GM13976 (cell line): ENCODE measurements at regions not wholly inside any gene's neighbourhood (a gene's known extent, or its start where the extent isn't known, plus 50 kb on each side); places are given as distances from the start of the nearest gene placed in this dataset.
"Not testable (repeated sequence)": the region's sequence is repeated elsewhere in the genome, so short reads cannot be mapped to it uniquely, and the experiment has no call there.

Experiments
- DNase-seq: peaks from one replicate; pipeline ENCODE4 v3.0.0; 2012; ENCODE audit warnings: low spot score
- CTCF ChIP-seq: IDR thresholded peaks from 2 replicates; pipeline ENCODE4 v1.5.1; 2012; ENCODE audit warnings: borderline replicate concordance, mild to moderate bottlenecking; ENCODE audit not compliant: insufficient read depth; ENCODE audit errors: extremely low read depth, missing control alignments, control extremely low read depth
- in situ Hi-C: fragments of 300-500 bp; cut with MboI; formaldehyde crosslinking; loops from one replicate; pipeline ENCODE4 v1.12.0; 2022; ENCODE audit warnings: low sequenced_read_pairs, mixed read lengths, inconsistent platforms; ENCODE audit not compliant: unreplicated experiment

- TF ChIP-seq CTCF, result no peak
- in situ Hi-C loops, result no loop called here
- no peak for DNase-seq
These were observed 201.0 kb downstream of the KTN1 start for GRCh38 chr14:55781046-55781445.

DNA sequence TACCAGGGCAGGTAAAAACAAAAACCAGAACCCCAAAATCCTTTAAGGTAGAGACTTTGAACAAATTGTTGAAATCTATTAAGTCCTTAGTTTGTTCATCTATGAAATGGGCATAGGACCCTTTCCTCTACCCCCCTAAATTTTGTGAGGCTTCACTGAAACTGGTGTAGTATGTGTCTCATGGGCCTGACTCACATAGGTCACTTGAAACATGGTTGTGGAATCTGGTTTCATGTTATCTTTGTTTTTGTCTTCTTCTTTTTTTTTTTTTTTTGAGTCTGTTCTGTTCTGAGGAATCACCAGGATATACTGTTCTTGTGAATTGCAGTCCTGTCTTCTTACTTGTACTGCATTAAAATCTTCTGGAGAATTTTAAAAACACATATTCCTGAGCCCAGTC, 202.2 kb downstream of the KTN1 start:
- no peak for DNase-seq
- TF ChIP-seq CTCF, result no peak
- in situ Hi-C loops, result no loop called here

DNA sequence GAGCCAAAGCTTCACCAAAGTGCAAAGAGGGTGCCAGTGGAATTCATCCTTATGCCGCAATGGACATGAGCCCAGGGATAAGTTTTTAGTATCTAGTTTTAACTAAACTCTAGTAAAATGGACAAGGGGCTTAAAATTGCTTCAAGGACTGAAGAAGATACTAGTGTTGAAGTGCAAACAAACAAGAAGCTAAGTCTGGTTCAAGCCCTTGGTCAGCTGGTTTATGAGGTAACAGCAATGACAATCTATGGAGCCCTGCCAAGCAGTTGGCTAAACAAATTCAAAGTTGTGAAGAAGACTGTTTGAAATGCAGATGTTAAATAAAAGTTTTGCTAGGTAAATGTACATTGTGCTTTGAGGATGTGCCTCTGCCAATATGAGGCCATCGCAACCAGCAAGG, 209.4 kb downstream of the KTN1 start:
- no peak for TF ChIP-seq CTCF
- DNase-seq, result no peak
- in situ Hi-C loops, result no loop called here

DNA sequence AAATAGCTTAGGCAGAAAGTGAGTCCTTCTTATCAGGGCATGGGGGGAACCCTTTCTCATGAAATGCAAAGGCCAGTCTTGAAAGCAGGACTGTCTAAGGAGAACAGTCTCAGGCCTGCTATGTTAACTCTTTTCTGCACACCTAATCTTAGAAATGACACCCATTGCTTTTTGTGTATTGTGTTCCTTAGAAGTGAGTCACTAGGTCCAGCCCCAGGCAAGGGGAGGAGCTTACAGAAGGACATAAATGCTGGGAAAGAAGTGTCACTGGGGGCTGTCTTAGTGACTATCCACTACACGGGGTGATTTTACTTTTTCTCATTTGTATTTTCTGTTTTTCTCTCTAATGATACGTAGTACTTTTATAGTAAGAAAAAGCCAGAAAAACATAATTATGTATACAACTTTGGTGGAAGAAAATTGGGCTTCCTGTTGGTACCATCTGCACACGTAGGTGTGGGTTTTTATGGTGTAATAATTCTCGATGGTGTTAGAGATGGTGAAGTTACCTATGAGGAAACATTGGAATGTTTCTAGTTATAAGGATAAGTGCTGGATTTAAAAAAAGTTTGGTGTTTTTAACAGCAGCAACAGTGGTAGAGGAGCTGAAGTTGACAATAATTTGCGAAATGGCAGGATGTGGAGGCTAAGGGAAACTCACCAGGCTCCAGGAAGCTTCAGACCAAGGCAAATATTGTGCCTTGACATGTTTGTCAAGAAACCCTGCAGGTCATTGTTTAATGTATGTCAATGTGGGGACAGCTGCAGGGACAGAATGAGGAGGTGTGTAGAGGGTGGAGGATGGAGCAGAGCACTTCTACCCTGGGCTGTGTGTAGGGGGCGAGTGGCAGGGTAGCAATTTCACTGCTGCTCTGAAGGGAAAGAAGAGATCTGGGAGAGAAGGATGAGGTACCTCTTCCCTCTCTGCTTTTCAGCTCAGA, 214.9 kb downstream of the KTN1 start:
- in situ Hi-C loops, result no loop called here
- no peak for DNase-seq
- TF ChIP-seq CTCF, result no peak

GRCh38 chr14:55796513-55796912, 216.5 kb downstream of the KTN1 start:
- in situ Hi-C loops, DNase-seq: not testable (repeated sequence)

DNA sequence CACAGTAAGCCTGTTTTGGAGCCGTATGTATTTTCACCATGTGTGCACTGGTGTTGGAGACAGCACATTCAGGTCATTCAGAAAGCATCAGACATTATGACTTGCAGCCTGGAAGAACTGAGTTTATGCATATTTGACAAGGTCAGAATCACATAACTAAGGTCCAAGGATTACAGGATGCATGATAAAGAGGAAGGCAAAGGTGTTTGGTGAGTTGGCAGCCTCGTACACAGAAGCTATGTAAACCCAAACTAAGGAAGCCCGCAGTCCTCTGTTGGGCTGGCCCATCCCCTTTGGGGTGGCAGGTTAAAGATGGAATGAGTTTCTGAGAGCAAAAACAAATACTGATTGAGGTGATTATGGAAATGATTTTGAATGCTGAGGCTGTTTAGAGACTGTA, 218.4 kb downstream of the KTN1 start:
- in situ Hi-C loops, result no loop called here
- no peak for DNase-seq
- no peak for TF ChIP-seq CTCF

DNA sequence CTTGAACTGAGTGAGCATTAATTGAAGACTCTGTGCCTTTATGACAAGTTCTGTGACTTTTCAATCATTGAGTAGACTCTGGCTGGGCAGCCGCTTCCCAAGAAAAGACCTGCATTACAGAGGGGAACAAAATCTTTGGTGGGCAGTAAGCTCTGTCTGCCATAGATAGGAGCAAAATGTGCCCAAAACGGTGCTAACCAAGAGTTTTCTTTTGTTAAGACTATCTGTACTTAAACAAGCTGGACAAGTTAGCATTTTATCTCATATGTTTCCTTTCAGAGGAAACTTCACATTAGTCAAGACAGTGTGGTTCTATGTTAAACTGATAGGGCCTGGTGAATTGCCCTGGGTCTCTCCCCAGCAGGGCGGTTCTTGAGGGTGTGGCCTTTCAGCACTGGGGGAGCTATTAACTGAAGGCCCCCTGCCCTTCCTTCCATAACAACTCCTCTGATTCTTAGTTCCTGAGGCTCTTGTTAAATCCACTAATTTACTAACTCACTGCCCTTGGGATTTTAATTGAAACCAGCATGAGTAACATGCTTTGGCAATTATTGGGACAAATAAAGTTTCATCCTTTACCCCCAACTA, 219.6 kb downstream of the KTN1 start:
- TF ChIP-seq CTCF, result no peak
- no peak for DNase-seq
- in situ Hi-C loops, result no loop called here
